HG03103 (cell line): ENCODE measurements at regions not wholly inside any gene's neighbourhood (a gene's known extent, or its start where the extent isn't known, plus 50 kb on each side); places are given as distances from the start of the nearest gene placed in this dataset.

ENCODE experiments used
- ATAC-seq: cut with Tn5 transposase; IDR thresholded peaks from one replicate; pipeline ENCODE4 v1.9.1; 2021; ENCODE audit warnings: low read depth; ENCODE audit not compliant: unreplicated experiment

- no peak for ATAC-seq
Observed at GRCh38 chr17:77306790-77307478, 166.2 kb downstream of the SEC14L1 start.

GRCh38 chr17:77307479-77308198, 166.9 kb downstream of the SEC14L1 start:
- no peak for ATAC-seq

- ATAC-seq: no peak
Observed at GRCh38 chr17:77308861-77309726, 168.3 kb downstream of the SEC14L1 start.

GRCh38 chr17:77310336-77310735, 169.6 kb downstream of the SEC14L1 start:
- ATAC-seq: no peak

- ATAC-seq: no peak
Observed at GRCh38 chr17:77311371-77311981, 170.7 kb downstream of the SEC14L1 start.

- ATAC-seq: no peak
Observed at GRCh38 chr17:77312061-77312701, 171.4 kb downstream of the SEC14L1 start.

GRCh38 chr17:77312786-77313599, 172.2 kb downstream of the SEC14L1 start:
- no peak for ATAC-seq

GRCh38 chr17:77313831-77314230, 173.1 kb downstream of the SEC14L1 start:
- ATAC-seq: no peak

- ATAC-seq: no peak
Observed at GRCh38 chr17:77314601-77315000, 173.8 kb downstream of the SEC14L1 start.

- no peak for ATAC-seq
Observed at GRCh38 chr17:77315010-77315409, 174.2 kb downstream of the SEC14L1 start.

- no peak for ATAC-seq
Observed at GRCh38 chr17:77315551-77316190, 174.9 kb downstream of the SEC14L1 start.

GRCh38 chr17:77316191-77316641, 175.4 kb downstream of the SEC14L1 start:
- no peak for ATAC-seq

- ATAC-seq: no peak
Observed at GRCh38 chr17:77316651-77317050, 175.9 kb downstream of the SEC14L1 start.

- ATAC-seq: no peak
Observed at GRCh38 chr17:77317091-77317750, 176.5 kb downstream of the SEC14L1 start.

- no peak for ATAC-seq
Observed at GRCh38 chr17:77318021-77318420, 177.3 kb downstream of the SEC14L1 start.

GRCh38 chr17:77318491-77319210, 177.9 kb downstream of the SEC14L1 start:
- ATAC-seq: no peak

GRCh38 chr17:77319211-77320043, 178.7 kb downstream of the SEC14L1 start:
- ATAC-seq: no peak
